Activated CD4-positive, alpha-beta T cell treated with anti-CD3 and anti-CD28 coated beads for 24 hours (primary cell): ENCODE measurements at regions not wholly inside any gene's neighbourhood (a gene's known extent, or its start where the extent isn't known, plus 50 kb on each side); places are given as distances from the start of the nearest gene placed in this dataset.

Experiments
- DNase-seq, 2 donors: peaks; one replicate each; pipeline ENCODE4 v3.0.0-alpha.2; 2020; ENCODE audit warnings: low read depth in 2 of 2

GRCh38 chr9:21669701-21670100, 132.7 kb upstream of the MTAP start:
- DNase-seq = no peak

- peak in 1 of 2 donors; percentile 17 for DNase-seq
These were observed 132.1 kb upstream of the MTAP start for GRCh38 chr9:21670374-21670773.

- DNase-seq = no peak
These were observed 130.3 kb upstream of the MTAP start for GRCh38 chr9:21672140-21672539.

GRCh38 chr9:21672761-21673160, 129.7 kb upstream of the MTAP start:
- DNase-seq = no peak

GRCh38 chr9:21674894-21675293, 127.5 kb upstream of the MTAP start:
- DNase-seq = no peak

- no peak for DNase-seq
These were observed 125.0 kb upstream of the MTAP start for GRCh38 chr9:21677387-21677786.

GRCh38 chr9:21677834-21678233, 124.6 kb upstream of the MTAP start:
- no peak for DNase-seq

GRCh38 chr9:21679432-21679831, 123.0 kb upstream of the MTAP start:
- DNase-seq = no peak

GRCh38 chr9:21680590-21680989, 121.8 kb upstream of the MTAP start:
- no peak for DNase-seq

- no peak for DNase-seq
These were observed 120.8 kb upstream of the MTAP start for GRCh38 chr9:21681641-21682040.

GRCh38 chr9:21682381-21682780, 120.1 kb upstream of the MTAP start:
- no peak for DNase-seq

- no peak for DNase-seq
These were observed 119.5 kb upstream of the MTAP start for GRCh38 chr9:21682981-21683380.

- DNase-seq = no peak
These were observed 118.8 kb upstream of the MTAP start for GRCh38 chr9:21683484-21684175.

GRCh38 chr9:21684231-21684630, 118.2 kb upstream of the MTAP start:
- DNase-seq = no peak

GRCh38 chr9:21684831-21685362, 117.5 kb upstream of the MTAP start:
- peak; percentile 32 to 55 for DNase-seq

- no peak for DNase-seq
These were observed 116.9 kb upstream of the MTAP start for GRCh38 chr9:21685502-21685901.

GRCh38 chr9:21686738-21687137, 115.7 kb upstream of the MTAP start:
- no peak for DNase-seq

GRCh38 chr9:21687351-21687750, 115.1 kb upstream of the MTAP start:
- no peak for DNase-seq

- no peak for DNase-seq
These were observed 114.0 kb upstream of the MTAP start for GRCh38 chr9:21688108-21689102.

- DNase-seq = no peak
These were observed 112.6 kb upstream of the MTAP start for GRCh38 chr9:21689854-21690253.

- no peak for DNase-seq
These were observed 111.9 kb upstream of the MTAP start for GRCh38 chr9:21690561-21690960.

GRCh38 chr9:21692390-21692789, 110.0 kb upstream of the MTAP start:
- DNase-seq = no peak

- no peak for DNase-seq
These were observed 108.0 kb upstream of the MTAP start for GRCh38 chr9:21694424-21694823.
